ENCODE measurements at regions not wholly inside any gene's neighbourhood (a gene's known extent, or its start where the extent isn't known, plus 50 kb on each side); places are given as distances from the start of the nearest gene placed in this dataset.

GRCh38 chr9:115810166-115810565, 343.4 kb upstream of the PAPPA start:
- Histone ChIP-seq H3K9ac (ENCODE audit: extremely low read depth, insufficient read length, low read length) (no peak overlapping the region), H3K14ac (ENCODE audit: insufficient read depth, low read length) (no peak overlapping the region), H4K8ac (replicated peaks; ENCODE audit: insufficient read length, low read depth, low read length) (no peak overlapping the region), H3K23me2 (ENCODE audit: insufficient read length, low read depth, low read length, poor library complexity, severe bottlenecking) (no peaks in the 10 kb centered on the region), H2BK20ac (ENCODE audit: low read depth, low read length, poor library complexity, severe bottlenecking) (no peak overlapping the region), H3K56ac (ENCODE audit: insufficient read length, low read depth, low read length) (no peak overlapping the region), H3K9me3 (ENCODE audit: control insufficient read depth, low read depth, low read length) (no peaks in the 10 kb centered on the region), H4K5ac (ENCODE audit: insufficient read length, low read depth, low read length) (no peak overlapping the region), H4K20me1 (ENCODE audit: control insufficient read depth, insufficient read depth, insufficient read length) (no peaks in the 10 kb centered on the region), H3K4me2 (ENCODE audit: insufficient read depth, insufficient read length, low read length) (no peak overlapping the region), H3K18ac (ENCODE audit: insufficient read length, low read depth, low read length) (no peak overlapping the region), H2BK15ac (ENCODE audit: low read depth, low read length) (no peak overlapping the region), H3K27me3 (ENCODE audit: insufficient read depth, low read length) (no peaks in the 10 kb centered on the region), H3T11ph (ENCODE audit: low read length) (no peak overlapping the region), H3K4ac (ENCODE audit: low read depth, low read length) (no peak overlapping the region), H2AK5ac (ENCODE audit: insufficient read length, low read length) (no peak overlapping the region), H3K4me1 (ENCODE audit: insufficient read depth, low read length) (0 out of 2 replicates have a peak, but pooled peaks cover 1% of the 10 kb centered on the region), H3K27ac (ENCODE audit: insufficient read length, low read depth, low read length) (no peak overlapping the region), H2BK120ac (ENCODE audit: low read depth, low read length, poor library complexity, severe bottlenecking) (no peak overlapping the region), H3K79me2 (ENCODE audit: insufficient read depth, low read length) (no peaks in the 10 kb centered on the region), H2BK5ac (ENCODE audit: insufficient read length, low read length) (no peak overlapping the region), H2BK12ac (ENCODE audit: insufficient read length, low read depth, low read length) (no peak overlapping the region), H4K91ac (ENCODE audit: insufficient read length, low read depth, low read length) (no peak overlapping the region), H3K23ac (ENCODE audit: insufficient read length, low read depth, low read length) (no peak overlapping the region), H2AFZ (ENCODE audit: low read length) (no peak overlapping the region), H3K79me1 (ENCODE audit: insufficient read depth, low read depth, low read length, poor library complexity, severe bottlenecking) (no peaks in the 10 kb centered on the region)
- DNase-seq, result no peak
- Mint-ChIP-seq H3K27ac (no peak overlapping the region), H3K36me3 (ENCODE audit: insufficient read depth in 1 of 3, low read depth in 3 of 3) (peaks cover 0 to 8% (median 0%) of the 10 kb centered on the region in 3 experiments; a peak in 2 of 7 replicates), H3K4me1 (peaks cover 0 to 3% of the 10 kb centered on the region in 2 experiments; a peak in 1 of 4 replicates), H3K4me3 (no peak overlapping the region), H3K9me3 (no peaks in the 10 kb centered on the region; a peak in 2 of 5 replicates), H3K27me3 (ENCODE audit: low read depth) (no peaks in the 10 kb centered on the region)
- no CpG with 5 or more reads among the region's 2 CpGs for WGBS (ENCODE audit: extremely low coverage, insufficient read length, low lambda C conversion rate)
- TF ChIP-seq CTCF (conservative IDR thresholded peaks at IDR 0.05), result no peak
